Right atrium auricular region (tissue), 2 donors: ENCODE measurements at regions not wholly inside any gene's neighbourhood (a gene's known extent, or its start where the extent isn't known, plus 50 kb on each side); places are given as distances from the start of the nearest gene placed in this dataset.

Experiments
- DNase-seq: peaks from one replicate; pipeline ENCODE4 v3.0.0-alpha.2; 2019; ENCODE audit warnings: low spot score
- H3K27ac ChIP-seq, 2 donors: fragments of 200-600 bp; sonication (generic); 1 replicate in 1 of 2; 2 replicates in 1 of 2; pipeline ENCODE4 v1.5.1; 2016 to 2019
- H3K27me3 ChIP-seq, 2 donors: fragments of 200-600 bp; sonication (generic); one replicate each; pipeline versions ENCODE4 v1.5.1 to v1.6.0; 2017 to 2019
- H3K36me3 ChIP-seq: fragments of 200-600 bp; sonication (generic); one replicate; pipeline ENCODE4 v1.5.1; 2016
- H3K4me1 ChIP-seq, 2 donors: fragments of 200-600 bp; sonication (generic); one replicate each; pipeline versions ENCODE4 v1.5.1 to v1.6.0; 2017 to 2019
- H3K4me3 ChIP-seq, 2 donors: fragments of 200-600 bp; sonication (generic); 1 replicate in 1 of 2; 2 replicates in 1 of 2; pipeline ENCODE4 v1.5.1; 2017 to 2019; ENCODE audit warnings: mild to moderate bottlenecking in 1 of 2, moderate library complexity in 1 of 2
- H3K9me3 ChIP-seq, 2 donors: fragments of 200-600 bp; sonication (generic); one replicate each; pipeline ENCODE4 v1.5.1; 2019
- TF ChIP-seq, protein P1 (sequence below), 2 donors: fragments of 200-600 bp; sonication (generic); IDR thresholded peaks; one replicate each; pipeline ENCODE4 v1.5.1; 2019; ENCODE audit warnings: antibody characterized with exemption in 2 of 2

DNA sequence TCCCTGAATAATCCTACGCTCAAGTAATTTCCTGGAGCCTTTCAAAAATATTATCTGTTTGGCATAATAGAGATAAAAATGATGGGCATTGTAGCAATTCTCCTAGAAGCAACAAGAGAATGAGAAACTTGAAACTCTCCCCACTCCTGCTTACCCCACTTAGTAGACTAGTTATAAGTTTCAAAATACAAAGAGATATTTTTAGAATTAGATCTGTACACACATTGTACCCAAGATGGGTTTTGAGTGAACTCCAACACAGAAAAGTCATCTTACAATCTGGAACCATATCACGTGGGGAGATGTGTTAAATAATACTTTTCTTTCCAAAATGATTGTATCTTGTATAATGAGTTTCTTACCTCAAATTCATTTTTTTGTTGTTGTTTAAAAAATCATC is 484.9 kb downstream of the LPIN1 start:
- TF ChIP-seq, protein P1, sequence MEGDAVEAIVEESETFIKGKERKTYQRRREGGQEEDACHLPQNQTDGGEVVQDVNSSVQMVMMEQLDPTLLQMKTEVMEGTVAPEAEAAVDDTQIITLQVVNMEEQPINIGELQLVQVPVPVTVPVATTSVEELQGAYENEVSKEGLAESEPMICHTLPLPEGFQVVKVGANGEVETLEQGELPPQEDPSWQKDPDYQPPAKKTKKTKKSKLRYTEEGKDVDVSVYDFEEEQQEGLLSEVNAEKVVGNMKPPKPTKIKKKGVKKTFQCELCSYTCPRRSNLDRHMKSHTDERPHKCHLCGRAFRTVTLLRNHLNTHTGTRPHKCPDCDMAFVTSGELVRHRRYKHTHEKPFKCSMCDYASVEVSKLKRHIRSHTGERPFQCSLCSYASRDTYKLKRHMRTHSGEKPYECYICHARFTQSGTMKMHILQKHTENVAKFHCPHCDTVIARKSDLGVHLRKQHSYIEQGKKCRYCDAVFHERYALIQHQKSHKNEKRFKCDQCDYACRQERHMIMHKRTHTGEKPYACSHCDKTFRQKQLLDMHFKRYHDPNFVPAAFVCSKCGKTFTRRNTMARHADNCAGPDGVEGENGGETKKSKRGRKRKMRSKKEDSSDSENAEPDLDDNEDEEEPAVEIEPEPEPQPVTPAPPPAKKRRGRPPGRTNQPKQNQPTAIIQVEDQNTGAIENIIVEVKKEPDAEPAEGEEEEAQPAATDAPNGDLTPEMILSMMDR (IDR thresholded peaks at IDR 0.05): no peak
- no peaks in the 10 kb centered on the region for H3K36me3 ChIP-seq
- DNase-seq: no peak
- H3K4me3 ChIP-seq: no peak overlapping the region
- no peak overlapping the region for H3K27ac ChIP-seq
- H3K4me1 ChIP-seq: peaks cover 0 to 4% of the 10 kb centered on the region in 2 donors
- no peaks in the 10 kb centered on the region for H3K27me3 ChIP-seq
- H3K9me3 ChIP-seq: no peaks in the 10 kb centered on the region

DNA sequence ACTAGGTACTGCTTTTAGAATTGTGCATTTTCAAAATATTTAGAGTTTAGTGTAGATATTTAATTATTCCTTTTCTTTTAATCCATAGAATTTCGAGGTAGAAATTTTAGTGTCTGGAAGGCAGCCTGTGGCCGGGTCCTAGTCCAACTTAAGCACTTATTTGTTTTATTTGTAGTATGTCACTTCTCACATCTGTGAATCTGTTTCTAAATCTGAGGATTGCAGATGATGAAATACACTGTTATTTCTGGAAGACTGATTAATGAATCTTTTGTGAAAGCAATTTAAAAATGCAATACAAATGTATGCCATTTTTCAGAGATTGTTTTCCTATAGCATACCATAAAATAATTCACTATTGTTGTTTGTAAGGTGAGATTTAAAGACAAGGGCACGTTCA is 483.9 kb upstream of the TRIB2 start:
- DNase-seq: no peak
- H3K4me3 ChIP-seq: no peak overlapping the region
- H3K27ac ChIP-seq: no peak overlapping the region
- no peaks in the 10 kb centered on the region for H3K36me3 ChIP-seq
- no peaks in the 10 kb centered on the region for H3K27me3 ChIP-seq
- H3K4me1 ChIP-seq: peaks cover 0 to 10% of the 10 kb centered on the region in 2 donors
- H3K9me3 ChIP-seq: no peaks in the 10 kb centered on the region
- TF ChIP-seq, protein P1 (IDR thresholded peaks at IDR 0.05): no peak

DNA sequence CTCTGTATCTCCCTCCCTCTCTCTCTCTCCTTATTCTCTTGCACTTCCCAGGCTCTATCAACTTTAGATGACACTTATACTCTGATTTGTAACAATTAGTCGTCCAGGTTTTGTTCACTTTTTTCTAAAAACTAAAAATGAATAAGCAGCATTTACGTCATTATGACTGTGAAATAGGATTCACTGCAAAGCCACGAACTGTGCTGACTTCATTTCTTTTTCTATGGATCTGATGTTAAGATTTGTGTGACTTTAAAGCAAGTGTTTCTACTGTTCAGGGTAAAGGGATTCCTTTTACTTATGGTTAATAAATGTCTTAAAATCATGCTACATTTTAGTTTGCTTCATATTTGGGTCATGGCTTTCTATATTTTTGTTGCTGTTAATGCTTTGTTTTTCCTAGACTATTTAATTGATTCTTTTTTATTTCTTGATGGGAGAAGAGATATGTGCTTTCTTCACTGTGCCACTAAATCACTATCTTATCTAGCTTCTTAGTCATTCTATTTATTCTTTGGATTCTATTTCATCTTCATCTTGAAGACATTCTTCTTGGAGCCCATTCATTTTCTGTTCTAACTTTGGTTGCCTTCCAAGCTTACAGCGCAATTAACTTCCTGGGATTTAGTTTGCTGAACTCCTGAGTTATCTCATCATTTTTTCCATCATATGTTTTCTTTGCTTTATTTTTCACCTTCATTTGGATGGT is 480.4 kb upstream of the TRIB2 start:
- Histone ChIP-seq H3K36me3 (no peaks in the 10 kb centered on the region), H3K4me1 (peaks cover 0 to 10% of the 10 kb centered on the region in 2 donors), H3K4me3 (no peak overlapping the region), H3K9me3 (no peaks in the 10 kb centered on the region), H3K27me3 (no peaks in the 10 kb centered on the region), H3K27ac (no peak overlapping the region)
- DNase-seq: no peak
- TF ChIP-seq, protein P1 (IDR thresholded peaks at IDR 0.05): no peak

DNA sequence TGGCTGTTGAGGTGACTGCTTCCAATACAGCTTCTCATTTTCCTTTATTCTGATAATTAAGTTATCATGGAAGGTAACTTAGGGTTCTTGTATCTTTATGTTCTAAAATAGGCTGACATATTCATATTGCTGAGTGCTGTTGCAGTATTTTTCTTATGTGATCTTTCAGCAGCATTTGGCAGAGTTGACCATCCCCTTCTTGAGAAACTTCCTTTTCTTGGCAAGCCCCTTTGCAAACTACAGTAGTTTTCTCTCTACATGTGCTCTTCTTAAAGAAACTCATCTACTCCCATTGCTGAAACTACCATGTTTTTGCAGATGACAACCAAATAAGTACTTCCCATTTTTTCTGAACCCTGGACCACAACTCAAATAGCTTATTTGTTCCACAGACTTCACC is 476.5 kb upstream of the TRIB2 start:
- Histone ChIP-seq H3K4me3 (no peak overlapping the region), H3K4me1 (peaks cover 0 to 10% of the 10 kb centered on the region in 2 donors), H3K27me3 (no peaks in the 10 kb centered on the region), H3K9me3 (no peaks in the 10 kb centered on the region), H3K27ac (no peak overlapping the region), H3K36me3 (no peaks in the 10 kb centered on the region)
- TF ChIP-seq, protein P1 (IDR thresholded peaks at IDR 0.05): no peak
- DNase-seq: no peak

DNA sequence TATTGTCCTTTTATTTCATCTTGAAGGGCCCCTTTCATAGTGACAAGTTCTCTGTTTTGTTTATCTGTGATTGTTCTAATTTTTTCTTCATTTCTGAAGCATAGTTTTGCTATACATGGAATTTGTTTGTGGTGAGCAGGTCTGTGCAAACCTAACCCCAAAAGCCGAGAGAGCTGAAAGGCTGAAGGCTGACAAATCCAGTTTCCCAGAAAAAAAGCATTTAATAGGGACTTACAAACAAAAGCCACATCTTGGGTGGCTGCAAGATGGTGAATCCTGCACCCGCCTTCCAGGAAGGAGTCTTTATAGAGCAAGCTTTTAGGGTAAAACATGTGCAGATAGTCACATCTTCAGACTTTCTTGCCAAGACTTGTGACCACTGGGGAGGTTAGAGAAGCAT is 473.4 kb upstream of the TRIB2 start:
- H3K36me3 ChIP-seq: no peaks in the 10 kb centered on the region
- no peaks in the 10 kb centered on the region for H3K4me1 ChIP-seq
- no peak overlapping the region for H3K4me3 ChIP-seq
- DNase-seq: no peak
- H3K27ac ChIP-seq: no peak overlapping the region
- TF ChIP-seq, protein P1 (IDR thresholded peaks at IDR 0.05): no peak
- no peaks in the 10 kb centered on the region for H3K9me3 ChIP-seq
- no peaks in the 10 kb centered on the region for H3K27me3 ChIP-seq

DNA sequence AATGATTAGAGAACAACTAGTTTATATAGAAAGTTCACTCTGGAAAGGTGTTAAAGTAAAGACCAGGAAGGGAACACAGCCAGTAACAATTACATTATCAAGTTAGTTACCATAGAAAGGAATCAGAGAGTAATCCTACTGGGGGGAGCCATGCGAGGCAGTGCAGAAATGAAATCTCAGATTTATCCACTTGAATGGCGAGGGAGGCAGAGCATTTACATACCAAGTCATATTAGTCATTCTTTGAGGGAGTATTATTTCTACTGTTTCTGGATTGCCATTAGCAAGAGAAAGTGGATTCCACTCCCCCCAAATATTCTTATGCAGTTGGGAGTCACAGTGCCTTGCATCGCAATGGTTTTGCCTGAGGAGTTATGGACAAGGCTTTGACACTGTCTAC is 472.7 kb upstream of the TRIB2 start:
- no peaks in the 10 kb centered on the region for H3K36me3 ChIP-seq
- no peaks in the 10 kb centered on the region for H3K4me1 ChIP-seq
- H3K27ac ChIP-seq: no peak overlapping the region
- no peak overlapping the region for H3K4me3 ChIP-seq
- no peaks in the 10 kb centered on the region for H3K27me3 ChIP-seq
- DNase-seq: no peak
- TF ChIP-seq, protein P1 (IDR thresholded peaks at IDR 0.05): no peak
- H3K9me3 ChIP-seq: no peaks in the 10 kb centered on the region
